ENCODE measurements at regions not wholly inside any gene's neighbourhood (a gene's known extent, or its start where the extent isn't known, plus 50 kb on each side); places are given as distances from the start of the nearest gene placed in this dataset.

DNA sequence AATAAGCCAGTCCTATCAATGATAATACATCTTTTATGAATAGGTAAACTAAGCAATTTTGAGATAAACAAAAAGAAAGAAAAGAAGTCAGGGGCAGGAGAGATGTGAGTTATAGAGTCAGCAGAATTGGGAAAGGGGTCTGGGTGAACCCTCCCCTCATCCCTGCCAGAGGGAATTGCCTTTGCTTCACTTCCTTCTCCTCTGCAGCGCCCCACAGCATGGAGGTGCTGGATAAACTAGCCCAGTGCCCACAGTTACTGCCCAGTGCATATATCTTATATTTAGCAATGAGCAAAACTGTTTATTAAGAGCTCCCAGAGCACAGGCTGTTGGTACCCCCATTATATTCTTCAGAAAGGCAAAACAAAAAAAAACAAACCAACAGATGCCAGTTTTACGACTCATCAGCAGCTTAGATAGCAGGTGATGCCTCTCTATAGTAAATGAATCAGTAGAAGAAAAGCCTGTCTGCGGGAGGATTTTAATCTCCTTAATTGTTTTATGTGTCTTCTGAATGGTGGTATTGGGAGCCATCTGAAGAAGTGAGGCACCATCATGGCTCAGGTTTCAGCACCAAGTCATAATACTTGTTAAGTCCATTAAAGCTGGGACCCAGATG, 419.2 kb downstream of the EPM2A start (continued):
- no peak for TF ChIP-seq REST (IDR thresholded peaks at IDR 0.05)
- TF ChIP-seq JUND (IDR thresholded peaks at IDR 0.05) = no peak
- TF ChIP-seq, protein P1, sequence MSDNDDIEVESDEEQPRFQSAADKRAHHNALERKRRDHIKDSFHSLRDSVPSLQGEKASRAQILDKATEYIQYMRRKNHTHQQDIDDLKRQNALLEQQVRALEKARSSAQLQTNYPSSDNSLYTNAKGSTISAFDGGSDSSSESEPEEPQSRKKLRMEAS (IDR thresholded peaks at IDR 0.05) = no peak

GRCh38 chr6:145318952-145319351, 416.4 kb downstream of the EPM2A start:
- TF ChIP-seq JUND (IDR thresholded peaks at IDR 0.05) = no peak
- TF ChIP-seq FOXA1 (IDR thresholded peaks at IDR 0.05) = no peak
- TF ChIP-seq EGR1 (IDR thresholded peaks at IDR 0.05; ENCODE audit: low read depth in 2 of 2) = no peak
- TF ChIP-seq, protein P1 (IDR thresholded peaks at IDR 0.05) = no peak
- TF ChIP-seq RAD21 (IDR thresholded peaks at IDR 0.05) = no peak
- TF ChIP-seq SP1 (IDR thresholded peaks at IDR 0.05) = no peak
- no peak for TF ChIP-seq FOXA2 (IDR thresholded peaks at IDR 0.05)
- TF ChIP-seq ATF3 (IDR thresholded peaks at IDR 0.05) = no peak
- TF ChIP-seq HNF4G (IDR thresholded peaks at IDR 0.05) = no peak
- TF ChIP-seq, protein P2, sequence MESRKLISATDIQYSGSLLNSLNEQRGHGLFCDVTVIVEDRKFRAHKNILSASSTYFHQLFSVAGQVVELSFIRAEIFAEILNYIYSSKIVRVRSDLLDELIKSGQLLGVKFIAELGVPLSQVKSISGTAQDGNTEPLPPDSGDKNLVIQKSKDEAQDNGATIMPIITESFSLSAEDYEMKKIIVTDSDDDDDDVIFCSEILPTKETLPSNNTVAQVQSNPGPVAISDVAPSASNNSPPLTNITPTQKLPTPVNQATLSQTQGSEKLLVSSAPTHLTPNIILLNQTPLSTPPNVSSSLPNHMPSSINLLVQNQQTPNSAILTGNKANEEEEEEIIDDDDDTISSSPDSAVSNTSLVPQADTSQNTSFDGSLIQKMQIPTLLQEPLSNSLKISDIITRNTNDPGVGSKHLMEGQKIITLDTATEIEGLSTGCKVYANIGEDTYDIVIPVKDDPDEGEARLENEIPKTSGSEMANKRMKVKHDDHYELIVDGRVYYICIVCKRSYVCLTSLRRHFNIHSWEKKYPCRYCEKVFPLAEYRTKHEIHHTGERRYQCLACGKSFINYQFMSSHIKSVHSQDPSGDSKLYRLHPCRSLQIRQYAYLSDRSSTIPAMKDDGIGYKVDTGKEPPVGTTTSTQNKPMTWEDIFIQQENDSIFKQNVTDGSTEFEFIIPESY (IDR thresholded peaks at IDR 0.05) = no peak
- TF ChIP-seq GABPA (IDR thresholded peaks at IDR 0.05 in 1 of 2, conservative IDR thresholded peaks at IDR 0.05 in 1 of 2) = no peak
- H3K9ac ChIP-seq (ENCODE audit: low read depth in 1 of 2, low read length in 2 of 2) = no peak overlapping the region

DNA sequence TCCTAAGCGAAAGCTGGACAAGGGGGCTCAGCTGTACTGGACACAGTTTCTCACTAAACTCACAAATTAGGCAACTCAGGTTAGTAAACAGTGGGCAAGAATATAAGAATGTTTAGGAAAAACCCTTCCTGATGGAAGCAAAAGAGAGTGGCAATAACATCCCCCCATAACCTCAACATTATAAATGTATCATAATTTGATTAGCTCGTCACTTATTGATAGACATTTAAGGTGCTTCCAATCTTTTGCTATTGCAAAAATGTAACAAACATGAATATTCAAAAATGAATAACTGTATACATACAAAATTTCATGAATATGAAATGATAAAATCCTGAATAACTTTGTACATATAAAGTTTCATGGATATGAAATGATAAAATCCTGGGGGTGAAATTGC, 415.7 kb downstream of the EPM2A start:
- TF ChIP-seq SP1 (IDR thresholded peaks at IDR 0.05) = no peak
- Histone ChIP-seq H3K9ac (ENCODE audit: low read depth in 1 of 2, low read length in 2 of 2) (no peak overlapping the region), H3K36me3 (ENCODE audit: control insufficient read depth in 4 of 4, insufficient read depth in 3 of 4, low read depth in 1 of 4, low read length in 3 of 4) (no peaks in the 10 kb centered on the region), H3K27me3 (ENCODE audit: control insufficient read depth in 4 of 4, insufficient read depth in 4 of 4, low read length in 3 of 4) (no peaks in the 10 kb centered on the region), H3K4me3 (ENCODE audit: low read depth in 1 of 3, low read length in 3 of 3) (no peak overlapping the region), H3K9me3 (ENCODE audit: control insufficient read depth in 4 of 4, low read length in 3 of 4) (no peaks in the 10 kb centered on the region), H3K4me1 (ENCODE audit: control insufficient read depth in 4 of 4, insufficient read depth in 4 of 4, low read length in 3 of 4) (no peaks in the 10 kb centered on the region), H3K27ac (ENCODE audit: low read depth in 1 of 2, low read length in 2 of 2) (no peak overlapping the region)
- WGBS = 93% methylated on average over 2 of the region's 2 CpGs
- no peak for DNase-seq (ENCODE audit: low spot score)

More at GRCh38 chr6:145318952-145319351, 416.4 kb downstream of the EPM2A start:
- no peaks in the 10 kb centered on the region for H3K27me3 ChIP-seq (ENCODE audit: control insufficient read depth in 4 of 4, insufficient read depth in 4 of 4, low read length in 3 of 4)
- no peak for DNase-seq (ENCODE audit: low spot score)
- no peak overlapping the region for H3K4me3 ChIP-seq (ENCODE audit: low read depth in 1 of 3, low read length in 3 of 3)
- no peaks in the 10 kb centered on the region for H3K36me3 ChIP-seq (ENCODE audit: control insufficient read depth in 4 of 4, insufficient read depth in 3 of 4, low read depth in 1 of 4, low read length in 3 of 4)
- H3K9me3 ChIP-seq (ENCODE audit: control insufficient read depth in 4 of 4, low read length in 3 of 4) = no peaks in the 10 kb centered on the region
- H3K27ac ChIP-seq (ENCODE audit: low read depth in 1 of 2, low read length in 2 of 2) = no peak overlapping the region
- no peaks in the 10 kb centered on the region for H3K4me1 ChIP-seq (ENCODE audit: control insufficient read depth in 4 of 4, insufficient read depth in 4 of 4, low read length in 3 of 4)

Measured in liver (tissue), 7 donors.